HepG2 (cell line): ENCODE measurements at regions not wholly inside any gene's neighbourhood (a gene's known extent, or its start where the extent isn't known, plus 50 kb on each side); places are given as distances from the start of the nearest gene placed in this dataset.

Experiments
- ATAC-seq: fragments of 200-7000 bp; cut with Tn5 transposase; 3 replicates; pipeline ENCODE4 v1.9.1; 2020; ENCODE audit warnings: mild to moderate bottlenecking, moderate library complexity
- BruUV-seq: library from RNA; stranded (reverse); fragments of 400-500 nt; replicated peaks from 2 replicates; lab custom pipeline; 2021; lab: Mats Ljungman, UMichigan
- CTCF ChIA-PET: fragments of 300-600 bp; formaldehyde crosslinking; extraction: SDS; loops from one replicate; lab custom pipeline; 2021; ENCODE audit warnings: low total read pairs, inconsistent platforms, low intra/inter-chr PET ratio; lab: Yijun Ruan, JAX
- POLR2A ChIA-PET: fragments of 350-600 bp; sonication (Branson Sonifier 250); formaldehyde crosslinking; loops from one replicate; lab custom pipeline; 2020; ENCODE audit warnings: antibody characterized with exemption, inconsistent platforms; lab: Yijun Ruan, JAX
- DNase-seq: peaks from one replicate; pipeline ENCODE4 v3.0.0-alpha.2; 2015; ENCODE audit warnings: low spot score
- FAIRE-seq: peaks from 3 replicates; lab custom pipeline; 2011; peaks lifted over from hg19 to GRCh38; lab: Jason Lieb, UNC
- H2AFZ ChIP-seq: one replicate; pipeline ENCODE4 v1.6.1; 2011; ENCODE audit warnings: low read length, inconsistent platforms
- H3K27ac ChIP-seq: fragments of 300-600 bp; 3 replicates; pipeline ENCODE4 v1.8.0; 2011; ENCODE audit warnings: mixed run types, mild to moderate bottlenecking, mixed read lengths, low read length, inconsistent platforms; ENCODE audit not compliant: insufficient read depth; ENCODE audit errors: extremely low read length
- H3K27me3 ChIP-seq, 2 experiments: fragments of 200-600 bp in 1 of 2; 2 replicates in 1 of 2; 3 replicates in 1 of 2; pipeline versions ENCODE4 v1.6.0 to v1.8.0; 2011; ENCODE audit warnings: low read length in 2 of 2, mild to moderate bottlenecking in 2 of 2, moderate library complexity in 2 of 2, inconsistent platforms in 1 of 2; ENCODE audit not compliant: insufficient read depth in 2 of 2, control insufficient read depth in 1 of 2
- H3K36me3 ChIP-seq, 2 experiments: fragments of 200-600 bp in 1 of 2; replicated peaks in 1 of 2; 2 replicates in 1 of 2; 3 replicates in 1 of 2; pipeline versions ENCODE4 v1.5.1 to v1.8.0; 2011; ENCODE audit warnings: low read length in 2 of 2, inconsistent platforms in 1 of 2; ENCODE audit not compliant: insufficient read depth in 2 of 2, control insufficient read depth in 1 of 2
- H3K4me1 ChIP-seq: 2 replicates; pipeline ENCODE4 v1.5.1; 2012; ENCODE audit warnings: low read length, inconsistent platforms; ENCODE audit not compliant: insufficient read depth
- H3K4me2 ChIP-seq: 2 replicates; pipeline ENCODE4 v1.6.0; 2011; ENCODE audit warnings: low read depth, low read length, inconsistent platforms
- H3K4me3 ChIP-seq, 3 experiments: fragments of 200-600 bp in 1 of 3; sonication (generic), shearing (Covaris generic) in 1 of 3; replicated peaks in 1 of 3; 2 replicates each; pipeline ENCODE4 v1.5.1; 2011 to 2016; ENCODE audit warnings: low read length in 3 of 3, inconsistent platforms in 2 of 3, low read depth in 2 of 3, mild to moderate bottlenecking in 2 of 3, control low read depth in 1 of 3, mixed read lengths in 1 of 3; ENCODE audit not compliant: insufficient read depth in 1 of 3
- H3K79me2 ChIP-seq: one replicate; pipeline ENCODE4 v1.6.1; 2011; ENCODE audit warnings: low read length, inconsistent platforms; ENCODE audit not compliant: insufficient read depth
- H3K9ac ChIP-seq: 2 replicates; pipeline ENCODE4 v1.6.0; 2011; ENCODE audit warnings: mild to moderate bottlenecking, low read depth, low read length, inconsistent platforms; ENCODE audit not compliant: insufficient read depth
- H3K9me3 ChIP-seq: 2 replicates; pipeline ENCODE4 v1.5.1; 2012; ENCODE audit warnings: mild to moderate bottlenecking, low read length
- H4K20me1 ChIP-seq: 2 replicates; pipeline ENCODE4 v1.6.0; 2011; ENCODE audit warnings: inconsistent platforms, mild to moderate bottlenecking, low read length, moderate library complexity; ENCODE audit not compliant: insufficient read depth
- ADNP ChIP-seq: sonication (generic); formaldehyde crosslinking; IDR thresholded peaks from 2 replicates; pipeline ENCODE4 v1.4.0; 2020; ENCODE audit warnings: missing genetic modification reagents
- CREB3 ChIP-seq: sonication (generic); formaldehyde crosslinking; IDR thresholded peaks from 2 replicates; pipeline ENCODE4 v1.5.0; 2020; ENCODE audit warnings: missing genetic modification reagents
- FOXO1 ChIP-seq: sonication (generic); formaldehyde crosslinking; IDR thresholded peaks from 2 replicates; pipeline ENCODE4 v1.4.0; 2020; ENCODE audit warnings: missing genetic modification reagents
- IKZF5 ChIP-seq: IDR thresholded peaks from 2 replicates; pipeline ENCODE4 v1.6.1; 2018; ENCODE audit warnings: missing genetic modification reagents, mild to moderate bottlenecking, missing compliant biosample characterization
- KAT2B ChIP-seq: fragments of 150-350 bp; IDR thresholded peaks from 2 replicates; pipeline ENCODE4 v1.6.1; 2014; ENCODE audit warnings: low read depth, low read length, borderline replicate concordance
- RCOR2 ChIP-seq: IDR thresholded peaks from 2 replicates; pipeline ENCODE4 v1.6.1; 2016; ENCODE audit warnings: missing biosample characterization, missing genetic modification reagents
- SAFB2 ChIP-seq: sonication (generic); formaldehyde crosslinking; IDR thresholded peaks from 2 replicates; pipeline ENCODE4 v1.5.1; 2020; ENCODE audit warnings: missing genetic modification reagents, low read depth, mild to moderate bottlenecking, borderline replicate concordance
- SNAPC4 ChIP-seq: sonication (generic); formaldehyde crosslinking; IDR thresholded peaks from 2 replicates; pipeline ENCODE4 v1.4.0; 2020; ENCODE audit warnings: mild to moderate bottlenecking, missing genetic modification reagents
- TMF1 ChIP-seq: sonication (generic); formaldehyde crosslinking; IDR thresholded peaks from 2 replicates; pipeline ENCODE4 v1.8.1; 2022; ENCODE audit warnings: low read depth, missing genetic modification reagents
- ZNF552 ChIP-seq: sonication (generic); formaldehyde crosslinking; IDR thresholded peaks from 2 replicates; pipeline ENCODE4 v1.9.0; 2022; ENCODE audit warnings: missing genetic modification reagents, mild to moderate bottlenecking, borderline replicate concordance
- ZNF878 ChIP-seq: sonication (generic); formaldehyde crosslinking; IDR thresholded peaks from 2 replicates; pipeline ENCODE4 v1.8.1; 2023; ENCODE audit warnings: mild to moderate bottlenecking, missing genetic modification reagents, moderate library complexity
- ZSCAN5A ChIP-seq: sonication (generic); formaldehyde crosslinking; IDR thresholded peaks from 2 replicates; pipeline ENCODE4 v1.8.0; 2022; ENCODE audit warnings: mild to moderate bottlenecking, missing genetic modification reagents, borderline replicate concordance
- in situ Hi-C: cut with HindIII; loops from 2 replicates; pipeline ENCODE4 v1.10.0; 2017; ENCODE audit warnings: low pct_unique_long_range_greater_than_20kb; ENCODE audit not compliant: extremely low pct_ligation_motif_present
- intact Hi-C: fragments of 100-400 bp; cut with micrococcal nuclease; formaldehyde crosslinking; loops from one replicate; pipeline ENCODE4 v1.10.0; 2022; ENCODE audit not compliant: unreplicated experiment

- TF ChIP-seq ZNF878 (CRISPR knock-in tag): no peak
Observed at GRCh38 chr12:92991134-92991533, 62.0 kb upstream of the EEA1 start (continued).

GRCh38 chr12:92992041-92992440 is 62.9 kb upstream of the EEA1 start:
- in situ Hi-C loops (loop anchor here (10.0 kb wide), 1 partner anchor 413 kb away; no protein-coding TSS in a partner anchor), intact Hi-C loops (no loop called here)
- DNase-seq: no peak
- Histone ChIP-seq H4K20me1 (no peaks in the 10 kb centered on the region), H3K4me3 (no peak overlapping the region), H2AFZ (no peak overlapping the region), H3K4me1 (peaks cover 39% of the 10 kb centered on the region), H3K9ac (no peak overlapping the region), H3K27ac (no peak overlapping the region), H3K4me2 (no peak overlapping the region), H3K36me3 (no peaks in the 10 kb centered on the region), H3K9me3 (no peaks in the 10 kb centered on the region), H3K79me2 (no peaks in the 10 kb centered on the region), H3K27me3 (no peaks in the 10 kb centered on the region)
- no peak for ATAC-seq
- FAIRE-seq: no peak
- BruUV-seq: no TSS peak
- CTCF ChIA-PET: no interaction called here
- POLR2A ChIA-PET: no interaction called here
- no peak for TF ChIP-seq KAT2B
- TF ChIP-seq ADNP (CRISPR knock-in tag): no peak
- no peak for TF ChIP-seq SNAPC4 (CRISPR knock-in tag)
- TF ChIP-seq FOXO1 (CRISPR knock-in tag): no peak
- TF ChIP-seq TMF1 (CRISPR knock-in tag): no peak
- TF ChIP-seq RCOR2 (CRISPR knock-in tag): no peak
- TF ChIP-seq ZSCAN5A: no peak
- TF ChIP-seq SAFB2 (CRISPR knock-in tag): no peak
- no peak for TF ChIP-seq ZNF552 (CRISPR knock-in tag)
- no peak for TF ChIP-seq CREB3 (CRISPR knock-in tag)
- no peak for TF ChIP-seq IKZF5
